HepG2 (cell line): ENCODE measurements at regions not wholly inside any gene's neighbourhood (a gene's known extent, or its start where the extent isn't known, plus 50 kb on each side); places are given as distances from the start of the nearest gene placed in this dataset.

Experiments used
- IKZF4 ChIP-seq: sonication (generic); formaldehyde crosslinking; IDR thresholded peaks from 2 replicates; pipeline ENCODE4 v1.5.1; 2020; ENCODE audit warnings: borderline replicate concordance, mild to moderate bottlenecking, low read depth, missing genetic modification reagents; ENCODE audit errors: not compliant biosample characterization
- NCOA5 ChIP-seq: sonication (generic); formaldehyde crosslinking; IDR thresholded peaks from 2 replicates; pipeline ENCODE4 v1.4.0; 2020; ENCODE audit warnings: missing genetic modification reagents
- SRSF4 ChIP-seq: fragments of 200-400 bp; formaldehyde crosslinking; IDR thresholded peaks from one replicate; pipeline ENCODE4 v1.6.1; 2018; ENCODE audit warnings: mild to moderate bottlenecking, low read depth, low read length, moderate library complexity; ENCODE audit not compliant: poor library complexity, severe bottlenecking
- YY1 ChIP-seq: IDR thresholded peaks from 2 replicates; pipeline ENCODE4 v1.6.1; 2011; ENCODE audit warnings: low read length, low read depth, moderate library complexity, mild to moderate bottlenecking; ENCODE audit not compliant: insufficient read depth, insufficient replicate concordance
- ZNF367 ChIP-seq: sonication (generic); formaldehyde crosslinking; IDR thresholded peaks from 2 replicates; pipeline ENCODE4 v1.4.0; 2020; ENCODE audit warnings: missing genetic modification reagents, borderline replicate concordance
- TF ChIP-seq, protein P1 (sequence below): sonication (generic); formaldehyde crosslinking; IDR thresholded peaks from 2 replicates; pipeline ENCODE4 v1.4.0; 2020; ENCODE audit warnings: low read depth, mild to moderate bottlenecking, missing genetic modification reagents
- TF ChIP-seq, protein P2 (sequence below): sonication (generic); formaldehyde crosslinking; IDR thresholded peaks from 2 replicates; pipeline ENCODE4 v1.5.0; 2020; ENCODE audit warnings: mild to moderate bottlenecking, missing genetic modification reagents, moderate library complexity

DNA sequence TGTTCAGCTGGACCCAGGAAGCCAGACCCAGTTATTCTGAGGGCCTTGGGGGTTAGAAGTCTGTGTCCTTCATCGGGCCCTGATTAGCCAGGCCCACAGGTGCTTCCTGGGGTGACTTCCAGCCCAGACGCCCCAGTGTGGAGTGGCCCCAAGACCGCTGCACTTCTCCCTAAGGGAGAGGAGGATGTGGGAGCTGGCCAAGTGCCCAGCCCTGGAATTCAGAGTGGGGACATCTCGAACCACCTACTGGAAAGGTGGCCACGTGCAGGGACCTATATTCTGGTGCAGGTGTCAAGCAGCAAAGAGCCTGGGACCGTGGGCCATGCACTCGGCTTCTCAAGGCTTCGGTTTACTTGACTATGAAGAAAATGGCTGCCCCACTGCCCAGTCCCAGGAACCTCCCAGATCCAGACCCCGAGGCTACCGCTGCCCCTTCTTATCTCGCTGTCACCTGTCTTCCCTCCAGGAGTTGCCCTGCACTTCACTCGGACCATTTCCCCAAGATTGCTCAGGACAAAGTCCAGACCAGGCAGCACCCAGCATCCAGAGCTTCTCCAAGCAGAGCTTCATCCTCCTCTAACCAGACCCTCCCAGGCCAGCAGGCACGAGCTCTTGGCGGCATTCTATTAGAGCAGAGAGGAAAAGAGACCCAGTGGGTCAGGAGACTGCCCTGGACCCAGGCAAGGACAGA lies 142.8 kb upstream of the ID2 start:
- TF ChIP-seq, protein P1, sequence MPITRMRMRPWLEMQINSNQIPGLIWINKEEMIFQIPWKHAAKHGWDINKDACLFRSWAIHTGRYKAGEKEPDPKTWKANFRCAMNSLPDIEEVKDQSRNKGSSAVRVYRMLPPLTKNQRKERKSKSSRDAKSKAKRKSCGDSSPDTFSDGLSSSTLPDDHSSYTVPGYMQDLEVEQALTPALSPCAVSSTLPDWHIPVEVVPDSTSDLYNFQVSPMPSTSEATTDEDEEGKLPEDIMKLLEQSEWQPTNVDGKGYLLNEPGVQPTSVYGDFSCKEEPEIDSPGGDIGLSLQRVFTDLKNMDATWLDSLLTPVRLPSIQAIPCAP (CRISPR knock-in tag): no peak
- no peak for TF ChIP-seq SRSF4
- TF ChIP-seq YY1: no peak
- TF ChIP-seq, protein P2, sequence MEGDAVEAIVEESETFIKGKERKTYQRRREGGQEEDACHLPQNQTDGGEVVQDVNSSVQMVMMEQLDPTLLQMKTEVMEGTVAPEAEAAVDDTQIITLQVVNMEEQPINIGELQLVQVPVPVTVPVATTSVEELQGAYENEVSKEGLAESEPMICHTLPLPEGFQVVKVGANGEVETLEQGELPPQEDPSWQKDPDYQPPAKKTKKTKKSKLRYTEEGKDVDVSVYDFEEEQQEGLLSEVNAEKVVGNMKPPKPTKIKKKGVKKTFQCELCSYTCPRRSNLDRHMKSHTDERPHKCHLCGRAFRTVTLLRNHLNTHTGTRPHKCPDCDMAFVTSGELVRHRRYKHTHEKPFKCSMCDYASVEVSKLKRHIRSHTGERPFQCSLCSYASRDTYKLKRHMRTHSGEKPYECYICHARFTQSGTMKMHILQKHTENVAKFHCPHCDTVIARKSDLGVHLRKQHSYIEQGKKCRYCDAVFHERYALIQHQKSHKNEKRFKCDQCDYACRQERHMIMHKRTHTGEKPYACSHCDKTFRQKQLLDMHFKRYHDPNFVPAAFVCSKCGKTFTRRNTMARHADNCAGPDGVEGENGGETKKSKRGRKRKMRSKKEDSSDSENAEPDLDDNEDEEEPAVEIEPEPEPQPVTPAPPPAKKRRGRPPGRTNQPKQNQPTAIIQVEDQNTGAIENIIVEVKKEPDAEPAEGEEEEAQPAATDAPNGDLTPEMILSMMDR (CRISPR knock-in tag): no peak
- no peak for TF ChIP-seq NCOA5 (CRISPR knock-in tag)
- TF ChIP-seq ZNF367: no peak
- TF ChIP-seq IKZF4 (CRISPR knock-in tag): no peak
